ENCODE measurements at regions not wholly inside any gene's neighbourhood (a gene's known extent, or its start where the extent isn't known, plus 50 kb on each side); places are given as distances from the start of the nearest gene placed in this dataset.
"Not testable (repeated sequence)": the region's sequence is repeated elsewhere in the genome, so short reads cannot be mapped to it uniquely, and the experiment has no call there.

DNA sequence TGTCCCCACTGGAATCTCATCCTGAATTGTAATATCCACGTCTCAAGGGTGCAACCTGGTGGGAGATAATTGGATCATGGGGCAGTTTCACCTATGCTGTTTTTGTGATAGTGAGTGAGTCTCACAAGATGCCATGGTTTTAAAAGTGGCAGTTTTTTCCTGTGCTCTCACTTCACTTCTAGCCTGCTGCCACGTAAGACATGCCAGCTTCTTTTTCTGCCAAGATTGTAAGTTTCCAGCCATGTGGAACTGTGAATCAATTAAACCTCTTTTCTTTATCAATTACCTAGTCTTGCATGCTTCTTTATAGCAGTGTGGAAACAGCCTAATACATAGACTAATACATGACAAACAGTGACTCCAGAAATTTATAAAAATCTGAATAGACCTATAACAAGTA is 1131.8 kb downstream of the PCDH7 start:
- no peak for DNase-seq

DNA sequence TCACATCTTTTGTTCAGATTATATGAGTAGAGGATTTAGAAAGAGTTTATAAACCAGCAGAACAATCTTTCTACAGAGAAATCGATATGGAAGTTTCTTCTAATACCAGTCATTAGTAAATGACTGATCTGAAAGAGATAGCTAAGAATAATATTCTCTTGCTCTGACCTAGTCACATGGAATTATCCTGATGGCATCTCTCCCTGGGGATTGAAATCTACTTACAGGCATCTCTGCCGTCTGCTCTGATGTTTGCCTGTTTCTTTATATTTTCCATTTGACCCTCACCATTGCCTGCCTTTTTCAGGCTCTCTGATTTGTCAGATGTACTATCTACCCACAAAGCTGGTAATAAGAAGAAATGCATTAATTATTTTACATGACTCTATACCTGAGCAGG is 1157.3 kb downstream of the PCDH7 start:
- DNase-seq, result no peak

DNA sequence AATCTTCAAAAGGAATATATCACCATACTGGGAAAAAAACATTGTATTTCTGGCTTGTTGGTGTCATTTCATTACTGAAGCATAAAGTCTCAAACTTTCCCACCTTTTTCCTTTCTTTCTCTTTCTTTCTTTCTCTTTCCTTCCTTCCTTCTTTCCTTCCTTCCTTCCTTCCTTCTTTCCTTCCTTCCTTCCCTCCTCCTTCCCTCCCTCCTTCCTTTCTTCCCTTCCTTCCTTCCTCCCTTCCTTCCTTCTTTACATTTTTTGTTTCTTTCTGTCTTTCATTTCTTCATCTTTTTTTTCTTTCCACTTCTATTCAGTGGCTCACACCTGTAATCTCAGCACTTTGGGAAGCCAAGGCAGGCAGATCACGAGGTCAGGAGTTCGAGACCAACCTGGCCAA is 1160.7 kb downstream of the PCDH7 start:
- DNase-seq, result not testable (repeated sequence)

DNA sequence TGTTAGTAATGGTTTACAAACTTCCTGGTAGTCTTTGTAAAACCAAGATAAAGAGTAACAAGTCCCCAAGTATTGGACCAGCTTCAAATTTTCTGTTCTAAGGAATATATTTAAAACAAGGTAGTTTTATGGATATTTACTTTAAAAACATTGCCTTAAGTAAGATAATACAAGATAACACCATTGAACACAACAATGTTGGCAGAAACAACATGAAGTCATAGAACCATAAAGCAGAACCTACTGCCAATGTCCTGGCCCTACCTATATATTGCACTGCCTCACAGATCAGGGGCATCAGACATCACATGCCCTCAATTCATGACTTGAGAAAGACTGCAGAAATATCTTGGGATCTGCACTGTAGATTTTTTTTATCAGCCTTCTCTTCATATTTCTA is 1176.2 kb downstream of the PCDH7 start:
- DNase-seq, result no peak

DNA sequence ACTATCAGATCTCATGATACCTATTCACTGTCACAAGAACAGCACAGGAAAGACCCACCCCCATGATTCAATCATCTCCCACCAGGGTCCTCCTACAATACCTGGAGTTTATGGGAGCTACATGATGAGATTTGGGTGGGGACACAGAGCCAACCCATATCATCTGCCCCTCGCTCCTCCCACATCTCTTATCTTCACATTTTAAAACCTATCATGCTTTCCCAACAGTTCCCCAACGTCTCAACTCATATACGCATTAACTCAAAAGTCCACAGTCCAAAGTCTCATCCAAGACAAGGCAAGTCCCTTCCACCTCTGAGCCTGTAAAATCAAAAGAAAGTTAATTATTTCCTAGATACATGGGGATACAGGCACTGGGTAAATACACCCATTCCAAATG is 1185.2 kb downstream of the PCDH7 start:
- DNase-seq, result no peak

DNA sequence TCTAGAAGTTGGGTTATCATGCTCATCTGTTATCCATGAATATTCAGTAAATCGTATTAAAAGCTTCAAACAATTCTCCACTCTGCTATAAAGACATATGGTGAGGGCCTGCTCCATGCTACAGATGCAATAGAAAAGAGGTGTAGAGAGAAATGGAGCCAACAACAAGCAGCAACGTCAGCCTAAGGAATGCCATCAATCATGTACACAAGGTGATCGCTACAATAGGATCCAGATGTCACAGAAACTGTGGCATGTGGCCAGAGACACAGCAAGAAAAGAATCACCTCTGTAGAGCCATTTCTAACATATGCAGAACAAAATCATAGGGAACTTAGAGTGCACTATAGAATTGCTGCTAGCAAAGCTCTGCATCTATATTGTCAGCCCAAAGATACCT is 1188.1 kb downstream of the PCDH7 start:
- no peak for DNase-seq

DNA sequence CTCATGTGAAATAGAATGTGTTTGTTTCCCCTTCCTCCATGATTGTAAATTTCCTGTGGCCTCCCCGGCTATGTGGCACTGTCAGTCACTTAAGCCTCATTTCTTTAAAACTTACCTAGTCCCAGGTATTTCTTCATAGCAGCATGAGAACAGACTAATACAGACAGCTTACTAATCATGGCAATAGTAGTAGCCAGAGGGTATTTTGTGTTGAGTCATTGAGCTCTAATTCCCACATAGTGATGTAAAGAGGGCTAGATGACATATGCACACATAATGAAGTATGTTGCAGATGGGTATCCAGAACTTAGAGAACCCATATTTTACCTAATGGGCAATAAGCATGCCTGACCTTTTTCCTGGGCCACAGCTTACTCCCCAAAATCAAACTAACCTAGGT is 1197.2 kb downstream of the PCDH7 start:
- DNase-seq, result no peak

DNA sequence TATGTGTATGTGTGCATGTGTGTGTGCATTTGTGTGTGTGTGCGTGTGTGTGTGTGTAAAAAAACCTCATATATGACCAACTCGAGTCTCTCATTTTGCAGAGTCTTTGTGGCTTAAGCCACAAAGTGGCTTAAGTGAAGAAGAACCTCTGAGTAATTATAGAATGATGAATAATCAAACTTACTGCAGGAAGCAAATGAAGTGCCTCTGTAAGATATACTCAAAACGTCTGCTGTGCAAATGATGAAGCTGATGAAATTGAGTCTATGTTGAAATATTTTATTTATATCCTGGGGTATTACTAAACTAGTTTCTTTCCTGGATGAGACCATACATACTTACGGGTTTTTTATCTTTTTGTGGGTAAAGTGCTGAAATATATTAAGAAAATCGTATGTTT is 1198.7 kb downstream of the PCDH7 start:
- DNase-seq, result no peak

DNA sequence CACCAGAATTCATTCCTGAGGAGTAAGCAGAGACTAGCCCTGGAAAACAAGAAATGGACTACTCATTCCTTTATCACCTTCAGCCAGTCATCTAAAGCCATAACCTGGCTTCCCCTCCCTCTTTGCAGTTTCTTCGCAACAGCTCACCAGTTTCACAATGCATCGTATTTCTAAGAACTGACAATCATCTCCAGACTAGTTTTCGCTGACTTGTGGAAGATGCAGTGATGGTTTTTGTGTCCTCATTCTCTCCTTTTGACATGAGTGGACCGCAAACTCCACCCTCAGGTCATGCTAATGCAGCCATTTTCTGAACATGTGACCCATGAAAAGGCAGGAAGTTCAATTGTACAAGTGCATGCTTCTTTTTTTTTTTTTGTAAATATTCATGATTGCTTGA is 1203.5 kb downstream of the PCDH7 start:
- no peak for DNase-seq

DNA sequence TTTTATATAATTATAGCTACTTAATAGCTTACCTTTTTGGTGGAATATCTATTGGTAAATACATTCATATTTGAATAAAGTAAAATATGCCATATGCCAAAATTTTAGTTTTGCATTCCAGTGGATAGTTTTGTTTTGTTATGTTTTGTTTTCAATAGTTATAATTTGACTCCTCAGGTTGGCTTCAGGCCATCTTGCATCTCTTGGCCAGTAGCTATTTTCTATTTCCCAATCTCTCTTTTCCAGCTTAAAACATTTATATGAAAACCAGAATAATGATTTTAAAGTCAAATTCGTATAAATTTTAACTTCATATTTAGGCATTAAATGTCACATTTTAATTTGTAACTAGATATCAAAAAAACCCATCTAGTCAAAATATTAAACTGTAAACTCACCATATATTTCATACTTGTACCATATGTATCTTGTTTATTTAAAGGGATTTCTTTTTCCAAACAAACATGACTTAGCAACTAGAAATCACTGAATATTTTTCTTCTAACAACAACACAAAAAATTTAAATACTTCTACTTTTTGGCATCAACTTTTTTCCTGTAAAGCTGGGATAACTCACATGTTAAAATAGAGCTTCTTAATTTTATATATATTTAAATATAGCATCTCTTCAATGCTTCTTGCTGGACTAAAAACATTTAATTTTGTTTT is 1209.6 kb downstream of the PCDH7 start:
- no peak for DNase-seq

DNA sequence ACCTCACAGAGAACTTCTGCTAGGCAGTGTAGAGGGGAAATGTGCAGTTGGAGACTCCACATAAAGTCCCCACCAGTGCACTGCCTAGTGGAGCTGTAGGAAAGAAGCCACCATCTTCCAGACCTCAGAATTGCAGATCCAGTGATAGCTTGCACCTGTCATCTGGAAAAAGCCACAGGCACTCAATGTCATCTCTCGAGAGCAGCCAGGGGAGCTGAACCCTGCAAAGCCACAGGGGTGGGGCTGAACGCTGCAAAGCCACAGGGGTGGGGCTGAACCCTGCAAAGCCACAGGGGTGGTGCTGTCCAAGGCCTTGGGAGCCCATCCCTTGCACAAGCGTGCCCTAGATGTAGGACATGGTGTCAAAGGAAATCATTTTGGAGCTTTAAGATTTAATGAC is 1226.3 kb downstream of the PCDH7 start:
- DNase-seq, result no peak

DNA sequence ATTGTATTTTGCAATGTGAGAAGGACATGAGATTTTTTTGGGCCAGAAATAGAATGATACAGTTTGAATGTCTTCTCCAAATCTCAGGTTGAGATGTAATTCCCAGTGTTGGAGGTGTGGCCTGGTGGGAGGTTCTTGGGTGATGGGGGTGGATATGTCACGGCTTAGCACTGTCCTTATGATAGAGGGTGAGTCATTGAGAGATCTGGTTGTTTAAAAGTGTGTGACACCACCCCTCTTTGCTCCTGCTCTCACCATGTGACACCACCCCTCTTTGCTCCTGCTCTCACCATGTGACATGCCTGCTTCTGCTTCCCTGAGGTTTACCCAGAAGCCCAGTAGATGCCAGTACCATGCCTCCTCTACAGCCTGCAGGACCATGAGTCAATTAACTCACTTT is 1226.9 kb downstream of the PCDH7 start:
- no peak for DNase-seq

DNA sequence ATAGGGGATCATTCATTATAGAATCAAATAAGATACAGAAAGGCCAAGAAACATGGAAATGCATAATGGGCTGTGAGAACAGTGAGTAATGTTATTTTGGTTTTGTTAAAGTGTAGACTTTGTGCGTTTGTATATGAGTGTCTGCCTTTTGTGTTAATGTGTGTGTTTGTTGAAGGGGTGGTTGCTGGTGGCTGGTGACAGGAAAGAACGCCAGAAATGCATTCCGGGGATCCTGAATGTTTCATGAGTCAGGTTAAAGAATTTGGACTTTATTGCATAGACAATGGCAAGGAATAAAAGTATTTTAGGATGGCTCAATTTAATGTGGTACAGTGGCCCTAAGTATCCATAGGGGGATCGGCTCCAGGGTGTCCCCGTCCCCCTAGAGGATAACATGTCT is 1228.9 kb downstream of the PCDH7 start:
- no peak for DNase-seq

DNA sequence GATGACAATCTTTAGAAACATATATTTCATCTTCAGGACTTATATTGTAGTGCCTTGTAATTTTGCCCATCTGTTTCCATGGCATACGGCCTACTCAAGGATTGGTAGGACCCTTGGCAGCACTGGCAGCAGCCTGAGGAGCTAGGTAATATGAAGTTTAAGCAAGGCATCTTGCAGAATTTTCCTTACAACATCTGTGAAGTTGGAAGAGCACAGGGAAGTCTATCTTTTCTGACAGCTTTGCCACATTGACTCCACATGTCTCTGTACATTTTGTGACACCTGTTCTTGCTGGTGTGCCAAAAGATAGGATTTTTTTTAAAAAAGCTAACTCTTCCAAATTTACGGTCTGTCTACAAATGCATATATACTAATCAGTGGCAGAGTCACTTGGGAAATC is 1235.2 kb downstream of the PCDH7 start:
- no peak for DNase-seq

DNA sequence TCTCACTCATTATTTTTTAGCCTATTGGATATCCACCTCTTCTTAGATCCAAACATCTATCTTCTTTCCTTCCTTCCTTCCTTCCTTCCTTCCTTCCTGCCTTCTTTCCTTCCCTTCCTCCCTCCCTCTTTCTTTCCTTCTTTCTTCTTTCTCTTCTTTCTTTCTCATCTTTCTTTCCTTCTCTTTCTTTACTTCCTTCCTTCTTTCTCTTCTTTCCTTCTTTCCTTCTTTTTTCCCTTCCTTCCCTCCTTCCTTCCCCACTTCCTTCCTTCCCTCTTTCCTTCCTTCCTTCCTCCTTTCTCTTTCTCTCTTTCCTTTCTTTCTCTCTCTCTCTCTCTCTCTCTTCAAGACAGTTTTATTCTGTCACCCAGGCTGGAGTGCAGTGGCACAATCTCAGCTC is 1239.8 kb downstream of the PCDH7 start:
- no peak for DNase-seq

DNA sequence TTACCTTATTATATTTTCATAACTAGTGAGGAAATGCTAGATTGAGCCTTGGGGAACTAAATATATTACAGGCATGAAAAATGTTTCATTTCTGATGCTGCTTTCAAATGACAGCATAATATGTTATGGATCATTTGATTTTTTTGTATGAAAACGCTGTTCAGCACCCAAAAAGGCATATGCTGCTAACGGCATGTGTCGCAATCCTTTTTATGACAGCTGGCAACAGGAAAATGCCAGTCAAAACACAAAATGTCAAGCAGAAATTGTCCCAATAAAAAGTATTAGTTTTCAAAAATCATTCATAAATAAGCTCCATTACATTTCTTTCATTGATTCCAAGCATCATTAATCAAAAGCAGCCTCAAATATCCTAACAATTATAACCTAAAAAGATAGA is 1244.5 kb downstream of the PCDH7 start:
- no peak for DNase-seq

DNA sequence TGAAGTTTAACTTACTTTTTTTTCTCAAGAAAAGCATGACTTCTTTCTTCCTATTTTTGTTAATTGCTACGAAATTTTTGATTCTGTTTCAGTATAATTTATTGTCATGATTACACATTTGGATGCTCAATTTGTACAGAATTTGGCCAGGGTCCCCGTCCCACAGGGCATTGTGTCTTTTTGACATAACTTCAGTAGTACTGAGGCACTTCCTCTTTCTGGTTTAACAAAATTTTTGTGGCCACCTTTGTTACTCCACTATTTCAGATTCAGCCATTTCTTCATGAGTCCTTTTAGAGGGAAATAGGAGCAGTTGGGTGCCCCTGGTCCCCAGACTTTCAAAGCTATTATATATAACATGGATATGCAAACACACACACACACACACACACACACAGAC is 1248.7 kb downstream of the PCDH7 start:
- no peak for DNase-seq

DNA sequence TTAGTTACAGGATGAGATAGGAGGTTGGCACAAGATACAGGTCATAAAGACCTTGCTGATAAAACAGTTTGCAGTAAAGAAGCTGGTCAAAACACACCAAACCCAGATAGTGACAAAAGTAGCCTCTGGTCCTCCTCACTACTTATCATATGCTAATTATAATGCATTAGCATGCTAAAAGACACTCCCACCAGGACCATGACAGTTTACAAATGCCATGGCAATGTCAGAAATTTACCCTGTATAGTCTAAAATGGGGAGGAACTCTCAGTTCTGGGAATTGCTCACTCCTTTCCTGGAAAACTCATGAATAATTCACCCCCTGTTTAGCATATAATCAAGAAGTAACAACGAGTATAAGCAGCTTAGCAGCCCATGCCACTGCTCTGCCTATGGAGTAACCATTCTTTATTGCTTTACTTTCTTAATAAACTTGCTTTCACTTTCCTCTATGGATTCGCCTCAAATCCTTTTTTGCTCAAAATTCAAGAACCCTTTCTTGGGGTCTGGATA is 1254.4 kb downstream of the PCDH7 start:
- DNase-seq, result no peak

DNA sequence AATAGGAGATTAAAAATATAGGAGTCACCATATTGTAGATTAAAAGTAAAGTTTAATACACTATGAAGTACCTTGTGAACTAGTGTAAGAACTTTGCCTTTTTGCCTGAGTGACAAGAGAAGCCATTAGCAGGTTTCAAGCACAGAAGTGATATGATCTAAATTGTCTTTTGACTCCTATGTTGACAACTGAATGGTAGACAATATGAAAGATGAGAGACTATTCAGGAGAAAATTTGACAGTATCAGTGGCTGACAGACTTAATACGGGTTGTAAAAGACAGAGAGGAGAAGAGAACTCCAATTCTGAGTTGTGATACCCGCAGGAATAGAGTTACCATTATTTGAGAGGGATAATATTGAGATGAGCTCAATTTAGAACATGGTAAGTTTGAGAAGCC is 1259.8 kb downstream of the PCDH7 start:
- DNase-seq, result no peak

DNA sequence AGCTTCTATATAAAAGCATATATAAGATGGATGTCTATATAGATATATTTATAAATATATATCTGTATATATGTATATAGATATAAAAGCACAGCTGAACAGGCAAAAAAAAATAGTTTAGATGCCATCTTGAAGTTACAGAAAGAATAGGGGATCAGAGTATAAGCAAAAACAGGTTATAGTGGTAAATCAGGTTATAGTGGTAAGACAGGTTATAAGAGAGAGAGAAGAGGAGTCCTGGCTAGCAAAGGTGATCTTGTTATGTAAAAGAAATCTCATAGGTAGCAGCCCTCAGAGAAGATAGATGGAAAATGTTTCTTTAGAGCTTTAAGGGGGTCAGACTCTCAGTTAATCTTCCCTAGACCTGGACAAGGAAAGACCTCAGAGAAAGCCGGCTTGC is 1263.1 kb downstream of the PCDH7 start:
- no peak for DNase-seq

DNA sequence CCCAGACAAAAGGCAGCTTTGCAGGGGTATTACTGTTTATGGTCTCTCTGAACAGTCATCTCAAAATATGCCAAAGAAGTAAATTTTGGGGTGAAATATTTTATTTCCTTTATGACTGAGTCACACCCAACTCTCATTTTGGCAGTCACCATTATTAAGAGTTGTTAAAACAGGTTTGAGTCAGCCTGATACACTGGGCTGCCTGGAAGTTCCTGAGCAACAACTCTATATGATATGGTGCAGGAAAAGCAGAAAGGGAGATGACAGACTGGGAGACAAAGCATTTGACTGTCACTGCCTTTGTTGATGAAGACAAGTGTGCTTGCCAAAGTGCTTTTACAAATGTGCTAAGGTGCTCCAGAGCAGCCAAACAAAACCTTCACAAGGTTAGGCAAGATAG is 1263.5 kb downstream of the PCDH7 start:
- DNase-seq, result no peak

DNA sequence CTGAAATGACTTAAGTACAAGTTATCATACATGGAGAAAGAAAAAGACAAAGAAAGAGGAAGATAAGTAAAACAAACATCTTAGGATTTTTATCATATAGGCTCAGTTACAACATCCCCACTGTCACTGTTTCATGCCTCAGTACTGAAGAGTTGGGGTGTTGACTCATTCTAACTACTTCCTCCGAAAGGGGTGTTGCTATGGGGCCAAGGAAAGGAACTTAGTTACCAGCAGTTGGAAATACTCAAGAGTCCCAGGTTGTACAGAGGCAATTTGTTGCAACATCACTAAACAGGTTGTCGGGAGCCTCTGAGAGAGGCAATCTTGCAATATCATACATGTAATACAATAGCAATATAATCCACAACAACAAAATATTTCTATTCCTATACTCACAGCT is 1264.7 kb downstream of the PCDH7 start:
- DNase-seq, result no peak

DNA sequence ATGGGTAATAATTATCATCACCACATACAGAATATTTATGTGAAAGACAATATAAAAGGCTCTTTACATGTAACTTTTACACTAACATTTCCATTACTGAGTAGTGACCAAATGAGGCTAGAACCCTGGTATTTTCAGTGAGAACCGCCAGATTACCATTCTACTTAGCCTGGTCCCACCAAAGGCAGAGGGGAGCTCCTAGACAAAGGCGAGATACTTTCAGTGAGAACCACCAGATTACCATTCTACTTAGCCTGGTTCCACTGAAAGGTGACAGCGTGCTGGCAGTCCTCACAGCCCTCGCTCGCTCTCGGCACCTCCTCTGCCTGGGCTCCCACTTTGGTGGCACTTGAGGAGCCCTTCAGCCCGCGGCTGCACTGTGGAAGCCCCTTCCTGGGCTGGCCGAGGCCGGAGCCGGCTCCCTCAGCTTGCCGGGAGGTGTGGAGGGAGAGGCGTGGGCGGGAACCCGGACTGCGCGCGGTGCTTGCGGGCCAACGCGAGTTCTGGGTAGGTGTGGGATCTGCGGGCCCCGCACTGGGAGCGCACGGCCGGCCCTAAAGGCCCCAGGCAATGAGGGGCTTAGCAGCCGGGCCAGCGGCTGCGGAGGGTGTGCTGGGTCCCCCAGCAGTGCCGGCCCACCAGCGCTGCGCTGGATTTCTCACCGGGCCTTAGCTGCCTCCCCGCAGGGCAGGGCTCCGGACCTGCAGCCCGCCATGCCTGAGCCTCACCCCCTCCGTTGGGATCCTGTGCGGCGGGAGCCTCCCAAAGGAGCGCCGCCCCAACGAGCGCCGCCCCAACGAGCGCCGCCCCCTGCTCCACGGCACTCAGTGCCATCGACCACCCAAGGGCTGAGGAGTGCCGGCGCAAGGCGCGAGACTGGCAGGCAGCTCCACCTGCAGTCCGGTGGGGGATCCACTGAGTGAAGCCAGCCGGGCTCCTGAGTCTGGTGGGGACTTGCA is 1276.1 kb downstream of the PCDH7 start:
- no peak for DNase-seq

DNA sequence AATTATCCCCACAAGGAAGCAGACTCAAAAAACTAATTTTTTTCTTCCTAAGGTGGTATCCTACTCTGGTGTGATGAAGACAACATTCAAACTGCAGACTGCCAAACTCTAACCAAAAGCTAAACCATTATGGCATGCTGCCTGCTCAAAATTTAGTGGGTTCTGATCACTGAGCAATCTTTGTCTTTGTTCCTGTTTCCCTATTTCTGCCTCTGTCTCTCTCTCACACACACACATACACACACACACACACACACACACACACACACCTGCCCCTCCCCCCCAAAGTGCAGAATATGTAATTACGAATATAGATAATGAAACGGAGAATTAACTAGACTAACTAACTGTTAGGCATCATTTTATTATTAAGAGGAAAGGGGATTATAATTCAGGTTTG is 1278.6 kb downstream of the PCDH7 start:
- DNase-seq, result no peak
